Adrenal gland (tissue), 5 donors: ENCODE measurements at regions not wholly inside any gene's neighbourhood (a gene's known extent, or its start where the extent isn't known, plus 50 kb on each side); places are given as distances from the start of the nearest gene placed in this dataset.

Experiments used
- CTCF ChIP-seq, 6 experiments: fragments of 450-650 bp in 4 of 6; fragments of 200-600 bp in 2 of 6; sonication (generic) in 1 of 6; IDR thresholded peaks; 1 replicate in 5 of 6; 2 replicates in 1 of 6; pipeline versions ENCODE4 v1.5.1 to v1.8.0; 2016 to 2021; ENCODE audit warnings: antibody characterized with exemption in 6 of 6, mild to moderate bottlenecking in 2 of 6, moderate library complexity in 1 of 6
- POLR2A ChIP-seq, 2 donors: fragments of 450-650 bp; IDR thresholded peaks; one replicate each; pipeline ENCODE4 v1.6.1; 2017; ENCODE audit warnings: antibody characterized with exemption in 2 of 2, mild to moderate bottlenecking in 2 of 2, moderate library complexity in 1 of 2
- donor health status: DM: no; HTN: no; CAD: no.

- TF ChIP-seq CTCF (IDR thresholded peaks at IDR 0.05) (no peak), POLR2A (IDR thresholded peaks at IDR 0.05) (no peak)
Measured at GRCh38 chr3:39568508-39568907, 101.0 kb downstream of the MOBP start.
